ENCODE measurements at regions not wholly inside any gene's neighbourhood (a gene's known extent, or its start where the extent isn't known, plus 50 kb on each side); places are given as distances from the start of the nearest gene placed in this dataset.

DNA sequence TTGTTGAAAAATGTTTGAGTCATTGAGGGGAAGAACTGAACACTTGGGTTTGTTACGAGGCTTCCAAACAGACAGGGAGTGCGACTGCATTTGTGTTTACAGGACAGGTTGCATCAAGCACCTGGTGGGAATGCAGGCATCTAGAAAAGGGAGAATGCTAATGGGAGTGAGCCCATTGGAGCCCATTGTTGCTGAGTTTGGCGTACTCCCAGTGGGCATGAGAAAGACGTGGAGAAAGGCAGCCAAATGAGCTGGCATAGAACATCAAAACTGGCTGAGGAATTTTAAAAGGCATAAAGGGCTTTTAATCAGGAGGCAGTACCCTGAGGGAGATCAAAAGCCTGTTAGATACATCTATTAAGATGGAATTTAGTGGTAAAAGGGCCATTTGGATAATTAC is 171.6 kb upstream of the NPSR1 start:
- CTCF ChIA-PET = interaction anchor here (1.6 kb wide), 1 partner anchor 11 kb away, joined by 3 read pairs; no protein-coding TSS in a partner anchor
- no peaks in the 10 kb centered on the region for H3K27me3 Mint-ChIP-seq (ENCODE audit: unreplicated experiment)
- no peak for DNase-seq
- BruUV-seq (replicated peaks) = no TSS peak
- no peaks in the 10 kb centered on the region for H3K4me1 Mint-ChIP-seq (ENCODE audit: low read depth, unreplicated experiment)
- H3K4me3 Mint-ChIP-seq (ENCODE audit: low read depth, unreplicated experiment) = no peak overlapping the region
- peaks cover 17% of the 10 kb centered on the region for H3K9me3 Mint-ChIP-seq (ENCODE audit: low read depth, unreplicated experiment)
- no peak overlapping the region for H3K27ac Mint-ChIP-seq (ENCODE audit: unreplicated experiment)
- H3K36me3 Mint-ChIP-seq (ENCODE audit: insufficient read depth, unreplicated experiment) = no peaks in the 10 kb centered on the region
- TF ChIP-seq, protein P1, sequence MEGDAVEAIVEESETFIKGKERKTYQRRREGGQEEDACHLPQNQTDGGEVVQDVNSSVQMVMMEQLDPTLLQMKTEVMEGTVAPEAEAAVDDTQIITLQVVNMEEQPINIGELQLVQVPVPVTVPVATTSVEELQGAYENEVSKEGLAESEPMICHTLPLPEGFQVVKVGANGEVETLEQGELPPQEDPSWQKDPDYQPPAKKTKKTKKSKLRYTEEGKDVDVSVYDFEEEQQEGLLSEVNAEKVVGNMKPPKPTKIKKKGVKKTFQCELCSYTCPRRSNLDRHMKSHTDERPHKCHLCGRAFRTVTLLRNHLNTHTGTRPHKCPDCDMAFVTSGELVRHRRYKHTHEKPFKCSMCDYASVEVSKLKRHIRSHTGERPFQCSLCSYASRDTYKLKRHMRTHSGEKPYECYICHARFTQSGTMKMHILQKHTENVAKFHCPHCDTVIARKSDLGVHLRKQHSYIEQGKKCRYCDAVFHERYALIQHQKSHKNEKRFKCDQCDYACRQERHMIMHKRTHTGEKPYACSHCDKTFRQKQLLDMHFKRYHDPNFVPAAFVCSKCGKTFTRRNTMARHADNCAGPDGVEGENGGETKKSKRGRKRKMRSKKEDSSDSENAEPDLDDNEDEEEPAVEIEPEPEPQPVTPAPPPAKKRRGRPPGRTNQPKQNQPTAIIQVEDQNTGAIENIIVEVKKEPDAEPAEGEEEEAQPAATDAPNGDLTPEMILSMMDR (IDR thresholded peaks at IDR 0.05; ENCODE audit: unreplicated experiment) = no peak
- intact Hi-C loops (cut with micrococcal nuclease; ENCODE audit: unreplicated experiment) = no loop called here

GRCh38 chr7:34487391-34488115 is 170.5 kb upstream of the NPSR1 start:
- TF ChIP-seq, protein P1 (IDR thresholded peaks at IDR 0.05; ENCODE audit: unreplicated experiment) = no peak
- Mint-ChIP-seq H3K36me3 (ENCODE audit: insufficient read depth, unreplicated experiment) (no peaks in the 10 kb centered on the region), H3K27me3 (ENCODE audit: unreplicated experiment) (no peaks in the 10 kb centered on the region), H3K4me1 (ENCODE audit: low read depth, unreplicated experiment) (no peaks in the 10 kb centered on the region), H3K4me3 (ENCODE audit: low read depth, unreplicated experiment) (no peak overlapping the region), H3K9me3 (ENCODE audit: low read depth, unreplicated experiment) (peaks cover 17% of the 10 kb centered on the region), H3K27ac (ENCODE audit: unreplicated experiment) (no peak overlapping the region)
- BruUV-seq (replicated peaks) = no TSS peak
- DNase-seq = no peak
- CTCF ChIA-PET = no interaction called here
- intact Hi-C loops (cut with micrococcal nuclease; ENCODE audit: unreplicated experiment) = no loop called here

GRCh38 chr7:34488766-34489165 is 169.3 kb upstream of the NPSR1 start:
- H3K4me3 Mint-ChIP-seq (ENCODE audit: low read depth, unreplicated experiment) = no peak overlapping the region
- TF ChIP-seq, protein P1 (IDR thresholded peaks at IDR 0.05; ENCODE audit: unreplicated experiment) = no peak
- BruUV-seq (replicated peaks) = no TSS peak
- no peaks in the 10 kb centered on the region for H3K4me1 Mint-ChIP-seq (ENCODE audit: low read depth, unreplicated experiment)
- H3K36me3 Mint-ChIP-seq (ENCODE audit: insufficient read depth, unreplicated experiment) = no peaks in the 10 kb centered on the region
- CTCF ChIA-PET = no interaction called here
- H3K27ac Mint-ChIP-seq (ENCODE audit: unreplicated experiment) = no peak overlapping the region
- intact Hi-C loops (cut with micrococcal nuclease; ENCODE audit: unreplicated experiment) = no loop called here
- no peaks in the 10 kb centered on the region for H3K27me3 Mint-ChIP-seq (ENCODE audit: unreplicated experiment)
- peaks cover 23% of the 10 kb centered on the region for H3K9me3 Mint-ChIP-seq (ENCODE audit: low read depth, unreplicated experiment)
- DNase-seq = no peak

DNA sequence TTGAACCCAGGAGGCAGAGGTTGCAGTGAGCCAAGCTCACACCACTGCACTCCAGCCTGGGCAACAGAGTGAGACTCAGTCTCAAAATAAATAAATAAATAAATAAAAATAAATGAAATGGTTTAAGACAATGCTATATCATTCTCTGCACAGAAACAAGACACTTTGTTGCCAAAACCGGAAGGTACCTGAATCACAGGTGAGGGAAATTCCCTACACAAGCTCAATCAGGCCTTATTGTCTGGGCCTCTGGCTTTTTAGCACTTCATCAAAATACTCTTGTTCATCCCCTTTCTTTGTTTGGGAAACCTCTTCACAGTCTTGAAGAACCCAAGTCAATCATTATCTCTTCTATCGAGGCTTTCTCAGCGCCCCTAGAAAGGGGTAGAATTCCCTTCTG is 166.1 kb upstream of the NPSR1 start:
- no peaks in the 10 kb centered on the region for H3K4me1 Mint-ChIP-seq (ENCODE audit: low read depth, unreplicated experiment)
- no peaks in the 10 kb centered on the region for H3K36me3 Mint-ChIP-seq (ENCODE audit: insufficient read depth, unreplicated experiment)
- no peak overlapping the region for H3K4me3 Mint-ChIP-seq (ENCODE audit: low read depth, unreplicated experiment)
- TF ChIP-seq, protein P1 (IDR thresholded peaks at IDR 0.05; ENCODE audit: unreplicated experiment) = no peak
- no peak overlapping the region for H3K27ac Mint-ChIP-seq (ENCODE audit: unreplicated experiment)
- H3K9me3 Mint-ChIP-seq (ENCODE audit: low read depth, unreplicated experiment) = peaks cover 15% of the 10 kb centered on the region
- CTCF ChIA-PET = no interaction called here
- H3K27me3 Mint-ChIP-seq (ENCODE audit: unreplicated experiment) = no peaks in the 10 kb centered on the region
- intact Hi-C loops (cut with micrococcal nuclease; ENCODE audit: unreplicated experiment) = no loop called here
- no peak for DNase-seq
- BruUV-seq (replicated peaks) = no TSS peak

Measured in Calu3 (cell line).